ENCODE measurements at regions not wholly inside any gene's neighbourhood (a gene's known extent, or its start where the extent isn't known, plus 50 kb on each side); places are given as distances from the start of the nearest gene placed in this dataset.

DNA sequence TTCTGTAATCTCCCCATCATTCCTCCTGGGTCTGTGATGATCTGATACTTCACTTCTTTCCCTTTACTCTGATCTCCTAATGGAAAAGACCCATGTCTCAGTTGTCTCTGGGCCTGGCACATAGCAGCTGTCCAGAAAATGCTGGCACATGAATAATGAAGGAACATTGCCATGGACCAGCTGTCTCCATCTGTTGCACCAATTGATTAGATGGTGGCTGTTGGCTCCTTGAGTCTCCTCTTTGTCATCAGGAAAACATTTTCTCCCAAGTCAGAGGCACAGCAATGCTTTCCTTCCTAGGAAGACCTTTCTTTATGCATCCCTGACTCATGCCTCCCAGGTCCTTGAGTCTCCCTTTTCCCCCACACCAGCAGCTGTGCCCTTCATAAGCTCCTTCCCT is 286.2 kb upstream of the CXCR4 start:
- DNase-seq (ENCODE audit: low spot score) = no peak

DNA sequence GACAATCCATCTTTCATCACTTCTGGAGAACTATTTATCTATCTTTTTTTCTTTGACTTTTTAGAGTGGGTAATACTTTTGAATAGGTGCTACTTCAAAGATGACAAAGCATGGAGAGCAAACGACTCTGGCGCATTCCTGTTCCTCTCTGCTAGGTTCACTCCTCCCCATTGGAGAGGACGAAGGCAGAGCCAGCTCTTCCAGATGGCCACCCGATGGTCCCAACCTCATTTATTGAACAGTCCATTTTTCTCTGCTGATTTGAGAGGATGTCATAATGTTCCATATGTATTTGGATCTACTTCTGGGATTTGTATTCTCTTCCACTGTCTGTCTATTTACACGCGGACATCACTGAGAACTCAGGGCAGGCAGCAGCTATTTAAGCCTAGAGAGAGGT is 284.3 kb upstream of the CXCR4 start:
- DNase-seq (ENCODE audit: low spot score) = no peak

GRCh38 chr2:136399667-136400289 is 281.8 kb upstream of the CXCR4 start:
- no peak for DNase-seq (ENCODE audit: low spot score)

- no peak for DNase-seq (ENCODE audit: low spot score)
These were observed 277.6 kb upstream of the CXCR4 start for GRCh38 chr2:136395582-136395981.

DNA sequence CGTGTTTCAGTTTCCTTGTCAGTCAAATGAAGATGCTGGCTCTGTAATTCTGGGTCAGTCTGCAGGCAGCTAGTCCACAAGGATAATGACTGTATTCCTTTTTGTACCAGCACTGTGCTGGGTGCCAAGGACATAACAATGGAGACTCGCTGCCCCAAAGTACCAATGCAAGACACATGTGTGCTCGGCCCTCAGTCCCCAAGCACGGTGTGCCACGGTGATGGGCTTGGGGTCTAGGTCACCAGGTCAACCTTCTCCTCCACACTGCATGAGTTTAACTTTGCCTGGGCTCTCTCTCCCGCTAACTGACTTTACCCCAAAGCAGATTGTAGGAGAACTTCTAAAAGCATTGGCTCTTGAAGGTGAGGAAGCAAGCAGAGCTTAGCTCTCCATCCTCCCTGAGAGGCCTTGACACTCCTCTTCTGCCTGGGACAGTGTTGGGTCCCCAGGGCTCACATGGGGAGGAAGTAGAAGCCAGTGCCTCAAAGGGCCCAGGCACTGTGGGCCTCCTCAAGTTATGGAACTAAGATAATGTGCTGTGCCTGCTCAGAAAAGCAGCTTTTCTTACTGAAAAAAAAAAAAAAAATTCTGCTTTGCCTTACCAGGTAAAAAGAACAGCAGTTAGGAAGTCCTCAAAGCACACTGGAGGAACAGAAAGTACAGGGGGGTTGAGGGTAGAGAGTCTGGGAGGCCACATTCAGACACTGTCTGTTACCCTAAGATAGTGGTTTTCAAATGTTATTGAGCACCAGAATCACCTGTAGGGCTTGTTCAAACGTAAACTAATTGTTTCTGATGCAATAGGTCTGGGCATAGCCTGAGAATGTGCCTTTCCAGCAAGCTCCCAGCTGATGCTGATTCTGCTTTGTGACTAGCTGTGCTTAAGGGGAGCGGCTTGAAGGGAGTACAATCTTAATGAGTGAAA is 276.4 kb upstream of the CXCR4 start:
- DNase-seq (ENCODE audit: low spot score) = no peak

DNA sequence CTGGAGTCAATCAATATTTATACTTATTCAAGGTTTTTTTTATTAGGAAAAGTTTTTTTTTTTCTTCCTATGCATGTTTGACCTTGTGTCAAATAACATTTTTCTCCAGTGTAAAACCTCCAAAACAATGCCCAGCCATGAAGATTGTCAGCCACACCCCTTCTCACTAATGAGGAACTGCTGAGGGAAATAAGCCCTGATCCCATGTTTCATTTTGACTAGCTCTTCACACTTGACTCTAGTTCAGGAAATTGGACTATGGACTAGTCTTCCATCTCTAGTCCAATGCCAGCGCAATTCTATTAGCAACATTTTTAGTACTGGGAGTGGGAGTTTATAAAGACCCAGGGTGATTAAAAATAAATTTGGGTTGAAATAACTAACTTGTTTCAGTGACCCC is 275.6 kb upstream of the CXCR4 start:
- DNase-seq (ENCODE audit: low spot score) = no peak

GRCh38 chr2:136392897-136393505 is 275.1 kb upstream of the CXCR4 start:
- no peak for DNase-seq (ENCODE audit: low spot score)

DNA sequence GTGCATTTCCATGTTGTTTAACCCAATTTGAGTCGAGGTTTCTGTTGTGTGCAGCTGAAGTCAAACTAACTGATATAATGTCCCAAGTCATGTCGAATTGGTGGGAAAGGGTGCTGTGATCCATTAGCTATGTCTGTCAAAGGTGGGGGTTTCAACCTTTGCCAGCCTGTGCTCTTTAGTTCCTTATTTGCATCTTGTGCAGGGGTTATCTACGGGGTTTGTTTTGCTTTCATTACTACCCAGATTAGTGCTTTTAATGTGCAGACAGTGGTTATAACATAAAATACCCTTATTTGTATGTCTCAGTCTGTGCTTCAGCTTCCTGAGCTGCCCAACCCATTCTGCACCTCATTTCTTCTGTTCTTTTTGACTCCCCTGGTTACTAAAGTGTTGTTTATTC is 271.9 kb upstream of the CXCR4 start:
- DNase-seq (ENCODE audit: low spot score) = no peak

GRCh38 chr2:136386046-136386445 is 268.1 kb upstream of the CXCR4 start:
- no peak for DNase-seq (ENCODE audit: low spot score)

- DNase-seq (ENCODE audit: low spot score) = no peak
These were observed 266.8 kb upstream of the CXCR4 start for GRCh38 chr2:136384531-136385303.

GRCh38 chr2:136383167-136383566 is 265.2 kb upstream of the CXCR4 start:
- DNase-seq (ENCODE audit: low spot score) = no peak

DNA sequence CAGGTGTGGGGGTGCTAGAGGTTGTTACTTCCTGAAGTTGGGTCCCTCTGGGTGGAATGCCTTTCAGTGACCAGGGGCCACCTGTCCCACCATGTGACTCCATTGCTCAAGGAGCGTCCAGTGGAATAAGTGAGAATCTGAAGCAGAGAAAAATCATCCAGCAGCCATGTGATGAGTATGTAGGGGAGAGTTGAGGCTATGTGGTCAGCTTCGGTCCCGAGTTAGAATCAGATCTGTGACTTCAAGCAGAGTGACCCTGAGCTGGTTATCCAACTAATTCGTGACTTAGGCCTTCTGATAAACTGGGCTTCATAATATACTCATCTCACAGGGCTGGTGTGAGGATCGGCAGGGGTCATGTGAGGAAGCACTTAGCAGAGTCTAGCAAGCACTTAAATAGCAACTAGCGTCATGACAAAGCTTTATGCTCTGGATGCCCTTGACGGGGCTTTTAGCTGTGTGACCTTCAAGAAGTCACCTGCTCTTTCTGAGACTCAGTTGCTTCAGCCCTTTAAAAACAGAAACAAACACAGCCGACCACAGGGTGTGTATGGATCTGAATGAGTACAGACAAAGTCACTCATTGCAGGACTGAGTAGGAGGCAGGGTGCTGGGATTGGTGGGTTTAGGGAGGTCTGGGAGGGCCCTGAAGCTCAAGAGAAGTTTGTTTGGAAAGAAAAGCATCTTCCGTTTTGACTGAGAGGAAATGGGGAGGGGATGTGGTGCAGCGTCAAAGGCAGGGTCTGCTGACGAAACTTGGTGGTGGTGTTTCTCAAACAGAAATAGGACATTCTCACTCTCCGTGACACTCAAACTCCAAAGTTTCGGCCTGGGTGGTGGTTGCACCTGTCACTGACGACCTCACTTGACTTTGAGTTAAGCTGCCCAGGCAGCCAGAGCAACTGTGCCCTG is 264.0 kb upstream of the CXCR4 start:
- DNase-seq (ENCODE audit: low spot score) = no peak

DNA sequence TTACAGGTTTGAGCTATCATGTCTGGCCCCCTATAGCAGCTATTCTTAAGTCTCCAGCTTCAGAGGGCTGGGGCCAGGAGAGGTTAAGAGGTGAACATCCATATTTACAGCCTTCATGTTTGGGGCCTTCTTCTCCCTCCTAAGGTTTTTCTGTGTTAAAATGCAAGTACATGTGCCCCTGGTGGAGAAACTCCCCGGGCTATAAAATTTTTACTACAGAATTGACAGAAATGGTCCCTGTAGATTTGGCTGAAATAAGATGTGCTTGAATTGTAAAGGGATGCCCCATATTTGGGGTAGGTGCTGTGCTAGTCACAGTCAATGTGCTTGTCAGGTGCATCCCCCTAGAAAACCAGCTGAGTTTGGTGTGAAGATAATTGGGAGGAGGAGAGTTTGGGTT is 263.3 kb upstream of the CXCR4 start:
- no peak for DNase-seq (ENCODE audit: low spot score)

DNA sequence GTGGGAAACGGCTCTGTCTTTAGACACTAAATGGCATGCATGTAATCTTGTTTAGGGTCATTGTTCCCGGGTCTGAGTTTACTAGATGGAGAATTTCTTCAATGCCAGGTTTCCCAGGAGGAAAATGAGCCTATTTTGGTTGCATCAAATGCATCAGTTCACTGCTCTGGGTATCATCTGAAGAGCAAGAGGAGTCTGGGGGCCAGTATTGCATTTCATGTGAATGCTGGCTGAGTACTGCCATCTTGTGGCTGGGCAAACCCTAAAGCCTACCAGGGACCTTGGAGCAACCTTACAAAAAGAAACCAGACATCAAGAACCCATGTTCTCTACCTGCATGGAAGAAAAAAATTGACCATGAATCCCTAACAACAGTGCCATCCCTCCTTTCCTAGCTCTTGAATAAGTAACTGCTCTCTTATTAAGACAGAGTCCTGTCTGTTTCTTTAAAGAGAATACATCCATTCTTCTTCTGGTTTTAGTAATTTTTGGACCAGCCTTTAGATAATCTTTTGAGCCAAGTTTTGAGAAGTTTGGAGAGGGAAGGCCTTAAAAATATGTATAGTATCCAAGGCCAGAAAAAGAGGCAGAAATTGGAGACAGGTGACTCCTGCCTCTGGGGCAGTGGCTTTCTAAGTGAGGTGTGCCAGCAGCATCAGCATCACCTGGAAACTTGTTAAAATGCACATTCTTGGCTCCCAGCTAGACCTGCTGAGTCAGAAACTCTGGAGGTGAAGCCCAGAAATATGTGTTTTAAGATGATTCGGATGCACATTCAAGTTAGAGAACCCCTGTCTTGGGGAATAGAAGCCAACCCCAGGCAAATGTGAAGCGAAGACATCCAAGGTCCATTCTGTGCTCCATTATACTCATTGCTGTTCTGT is 261.0 kb upstream of the CXCR4 start:
- no peak for DNase-seq (ENCODE audit: low spot score)

DNA sequence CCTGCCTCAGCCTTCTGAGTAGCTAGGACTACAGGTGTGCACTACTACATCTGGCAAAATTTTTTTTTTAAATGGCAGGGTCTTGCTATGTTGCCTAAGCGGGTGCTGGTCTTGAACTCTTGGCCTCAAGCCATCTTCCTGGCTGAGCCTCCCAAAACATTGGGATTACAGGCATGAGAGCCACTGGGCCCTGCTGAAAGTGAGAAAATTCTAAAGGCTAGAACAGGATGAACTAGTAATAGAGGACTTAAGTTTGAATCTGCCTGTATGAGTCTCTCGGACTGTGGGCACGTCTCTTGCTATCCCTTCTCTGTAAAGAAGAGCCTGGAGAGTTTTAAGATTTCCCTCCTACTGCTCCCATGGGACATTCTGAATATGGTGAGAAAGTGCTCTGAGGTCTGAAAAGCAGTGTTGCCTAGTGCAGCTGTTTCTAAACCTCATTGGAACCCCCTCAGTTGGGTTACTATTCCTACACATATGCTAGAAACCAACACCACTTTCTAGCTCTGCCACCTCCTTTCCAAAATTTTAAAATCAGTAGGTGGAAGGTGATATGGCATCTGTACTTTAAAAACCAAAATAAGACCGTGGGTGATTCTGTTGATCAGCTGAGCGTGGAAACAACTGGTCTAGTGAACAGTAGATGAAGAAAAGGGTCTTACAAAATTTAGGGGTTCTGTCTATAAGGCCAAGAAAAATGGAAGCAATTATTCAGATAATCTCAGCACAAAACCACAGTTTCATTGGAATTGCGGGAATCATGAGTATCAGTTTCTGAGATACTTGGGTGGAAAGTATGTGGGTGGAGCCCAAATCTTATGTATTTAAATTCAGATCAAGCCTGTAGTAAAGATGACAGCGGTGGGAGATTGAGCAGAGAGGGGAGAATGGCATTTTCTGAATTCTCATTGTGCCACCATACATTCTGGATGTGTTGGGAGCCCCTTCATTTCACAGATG is 259.8 kb upstream of the CXCR4 start:
- DNase-seq (ENCODE audit: low spot score) = no peak

- DNase-seq (ENCODE audit: low spot score) = no peak
These were observed 258.9 kb upstream of the CXCR4 start for GRCh38 chr2:136376798-136377211.

DNA sequence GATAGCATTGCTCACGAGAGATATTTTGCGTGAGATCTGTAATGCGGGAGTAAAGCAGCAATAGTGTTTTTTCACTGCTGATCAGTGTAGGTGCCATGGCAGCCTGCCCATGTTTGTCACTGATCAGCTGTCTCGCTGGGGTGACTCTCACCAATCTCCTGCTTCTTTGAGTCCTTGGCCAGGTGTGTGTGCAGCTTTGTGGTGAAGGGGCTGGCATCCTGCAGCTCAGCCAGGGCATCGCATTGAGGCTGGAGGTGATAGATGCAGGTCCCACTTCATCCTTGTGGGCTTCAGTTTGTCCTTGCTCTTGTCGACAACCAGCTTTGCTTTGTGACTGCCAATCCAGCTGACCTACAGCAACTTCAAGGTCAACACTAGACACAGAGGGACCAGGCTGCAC is 258.3 kb upstream of the CXCR4 start:
- DNase-seq (ENCODE audit: low spot score) = no peak

GRCh38 chr2:136375017-136375901 is 257.3 kb upstream of the CXCR4 start:
- DNase-seq (ENCODE audit: low spot score) = no peak
